ENCODE measurements at regions not wholly inside any gene's neighbourhood (a gene's known extent, or its start where the extent isn't known, plus 50 kb on each side); places are given as distances from the start of the nearest gene placed in this dataset.

- no TSS peak for BruUV-seq (replicated peaks)
- Histone ChIP-seq H3K4me1 (ENCODE audit: insufficient read depth, low read length) (no peaks in the 10 kb centered on the region), H3K79me2 (ENCODE audit: insufficient read depth, low read length) (no peaks in the 10 kb centered on the region), H3K4me3 (replicated peaks in 1 of 3; ENCODE audit: insufficient read depth in 1 of 3, low read depth in 2 of 3, low read length in 3 of 3) (no peak overlapping the region), H3K36me3 (replicated peaks in 1 of 2; ENCODE audit: control insufficient read depth in 1 of 2, insufficient read depth in 2 of 2, low read length in 2 of 2) (no peaks in the 10 kb centered on the region), H3K27me3 (ENCODE audit: control insufficient read depth in 1 of 2, insufficient read depth in 2 of 2, low read length in 2 of 2) (no peaks in the 10 kb centered on the region), H3K9me3 (ENCODE audit: low read length) (no peaks in the 10 kb centered on the region), H2AFZ (ENCODE audit: low read length) (no peak overlapping the region), H3K4me2 (ENCODE audit: low read depth, low read length) (no peak overlapping the region), H3K27ac (ENCODE audit: extremely low read length, insufficient read depth, low read length) (no peak overlapping the region), H4K20me1 (ENCODE audit: insufficient read depth, low read length) (no peaks in the 10 kb centered on the region), H3K9ac (ENCODE audit: insufficient read depth, low read depth, low read length) (no peak overlapping the region)
- DNase-seq (ENCODE audit: low spot score): no peak
- intact Hi-C loops (cut with micrococcal nuclease; ENCODE audit: unreplicated experiment) (no loop called here), in situ Hi-C loops (cut with HindIII; ENCODE audit: extremely low pct_ligation_motif_present, low pct_unique_long_range_greater_than_20kb) (no loop called here)
- 5% methylated on average over 4 of the region's 4 CpGs for WGBS (ENCODE audit: low lambda C conversion rate)
- ATAC-seq: no peak
- POLR2A ChIA-PET: no interaction called here
- CTCF ChIA-PET (ENCODE audit: low intra/inter-chr PET ratio, low total read pairs): no interaction called here
- no peak for FAIRE-seq
- no peak for TF ChIP-seq ZNF430 (CRISPR knock-in tag; IDR thresholded peaks at IDR 0.05)
- TF ChIP-seq, protein P1, sequence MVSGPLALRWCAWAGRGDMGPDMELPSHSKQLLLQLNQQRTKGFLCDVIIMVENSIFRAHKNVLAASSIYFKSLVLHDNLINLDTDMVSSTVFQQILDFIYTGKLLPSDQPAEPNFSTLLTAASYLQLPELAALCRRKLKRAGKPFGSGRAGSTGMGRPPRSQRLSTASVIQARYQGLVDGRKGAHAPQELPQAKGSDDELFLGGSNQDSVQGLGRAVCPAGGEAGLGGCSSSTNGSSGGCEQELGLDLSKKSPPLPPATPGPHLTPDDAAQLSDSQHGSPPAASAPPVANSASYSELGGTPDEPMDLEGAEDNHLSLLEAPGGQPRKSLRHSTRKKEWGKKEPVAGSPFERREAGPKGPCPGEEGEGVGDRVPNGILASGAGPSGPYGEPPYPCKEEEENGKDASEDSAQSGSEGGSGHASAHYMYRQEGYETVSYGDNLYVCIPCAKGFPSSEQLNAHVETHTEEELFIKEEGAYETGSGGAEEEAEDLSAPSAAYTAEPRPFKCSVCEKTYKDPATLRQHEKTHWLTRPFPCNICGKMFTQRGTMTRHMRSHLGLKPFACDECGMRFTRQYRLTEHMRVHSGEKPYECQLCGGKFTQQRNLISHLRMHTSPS (CRISPR knock-in tag; IDR thresholded peaks at IDR 0.05; ENCODE audit: low read depth): no peak
- TF ChIP-seq ZFP91 (CRISPR knock-in tag; IDR thresholded peaks at IDR 0.05; ENCODE audit: borderline replicate concordance): no peak
- TF ChIP-seq PITX1 (CRISPR knock-in tag; IDR thresholded peaks at IDR 0.05): no peak
- TF ChIP-seq GABPA (IDR thresholded peaks at IDR 0.05; ENCODE audit: low read depth, low read length): no peak
- TF ChIP-seq GABPA (CRISPR knock-in tag; IDR thresholded peaks at IDR 0.05; ENCODE audit: low read depth): no peak
- no peak for TF ChIP-seq SSRP1 (CRISPR knock-in tag; IDR thresholded peaks at IDR 0.05)
- no peak for TF ChIP-seq STAG1 (CRISPR knock-in tag; IDR thresholded peaks at IDR 0.05)
- no peak for TF ChIP-seq EEA1 (CRISPR knock-in tag; IDR thresholded peaks at IDR 0.05; ENCODE audit: borderline replicate concordance)
- no peak for TF ChIP-seq MIER2 (CRISPR knock-in tag; IDR thresholded peaks at IDR 0.05)
- TF ChIP-seq SCMH1 (CRISPR knock-in tag; IDR thresholded peaks at IDR 0.05; ENCODE audit: borderline replicate concordance): no peak
- TF ChIP-seq NR0B2 (CRISPR knock-in tag; IDR thresholded peaks at IDR 0.05): no peak
- no peak for TF ChIP-seq PRDM4 (CRISPR knock-in tag; IDR thresholded peaks at IDR 0.05; ENCODE audit: borderline replicate concordance)
- TF ChIP-seq, protein P2, sequence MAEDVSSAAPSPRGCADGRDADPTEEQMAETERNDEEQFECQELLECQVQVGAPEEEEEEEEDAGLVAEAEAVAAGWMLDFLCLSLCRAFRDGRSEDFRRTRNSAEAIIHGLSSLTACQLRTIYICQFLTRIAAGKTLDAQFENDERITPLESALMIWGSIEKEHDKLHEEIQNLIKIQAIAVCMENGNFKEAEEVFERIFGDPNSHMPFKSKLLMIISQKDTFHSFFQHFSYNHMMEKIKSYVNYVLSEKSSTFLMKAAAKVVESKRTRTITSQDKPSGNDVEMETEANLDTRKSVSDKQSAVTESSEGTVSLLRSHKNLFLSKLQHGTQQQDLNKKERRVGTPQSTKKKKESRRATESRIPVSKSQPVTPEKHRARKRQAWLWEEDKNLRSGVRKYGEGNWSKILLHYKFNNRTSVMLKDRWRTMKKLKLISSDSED (CRISPR knock-in tag; IDR thresholded peaks at IDR 0.05): no peak
- no peak for TF ChIP-seq ZNF274 (CRISPR knock-in tag; IDR thresholded peaks at IDR 0.05)
- TF ChIP-seq ZNF564 (CRISPR knock-in tag; IDR thresholded peaks at IDR 0.05): no peak
- TF ChIP-seq ZKSCAN1 (IDR thresholded peaks at IDR 0.05; ENCODE audit: low read length): no peak
- TF ChIP-seq, protein P3, sequence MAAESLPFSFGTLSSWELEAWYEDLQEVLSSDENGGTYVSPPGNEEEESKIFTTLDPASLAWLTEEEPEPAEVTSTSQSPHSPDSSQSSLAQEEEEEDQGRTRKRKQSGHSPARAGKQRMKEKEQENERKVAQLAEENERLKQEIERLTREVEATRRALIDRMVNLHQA (CRISPR knock-in tag; IDR thresholded peaks at IDR 0.05): no peak
These were observed 303.0 kb downstream of the NUAK1 start for GRCh38 chr12:105835580-105836241.
